ENCODE measurements at regions not wholly inside any gene's neighbourhood (a gene's known extent, or its start where the extent isn't known, plus 50 kb on each side); places are given as distances from the start of the nearest gene placed in this dataset.

DNA sequence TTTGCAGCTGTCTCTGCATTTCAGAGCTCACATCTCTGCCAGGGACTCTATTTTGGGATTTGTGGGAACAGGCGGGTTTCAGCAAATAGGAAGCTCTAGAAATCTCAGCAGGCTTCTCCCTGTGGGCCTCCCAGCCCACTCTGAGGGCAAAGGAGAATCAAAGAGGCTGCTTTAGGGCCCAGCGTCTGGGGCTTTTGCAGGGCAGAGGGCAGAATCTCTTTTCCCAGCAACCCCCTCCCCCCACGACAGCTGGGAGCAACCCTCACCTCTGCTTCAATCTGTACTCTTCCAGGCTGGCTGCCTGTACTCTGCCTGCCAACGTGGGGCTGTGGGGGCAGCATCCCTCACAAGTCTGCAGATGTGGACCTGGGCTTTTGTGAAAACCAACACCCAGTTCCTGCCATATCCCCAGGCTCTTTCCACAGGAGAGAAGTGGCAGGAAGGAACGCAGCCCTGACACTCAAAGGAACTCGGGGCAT lies 529.6 kb upstream of the TBX3 start:
- ChIA-PET RAD21 (ENCODE audit: low non-redundant PET in 1 of 2, low total read pairs in 2 of 2, uncharacterized antibody in 2 of 2, unreplicated experiment in 2 of 2) (no interaction called here), CTCF (no interaction called here), POLR2A (no interaction called here)
- Histone ChIP-seq H3K4me2 (ENCODE audit: low read length) (no peak overlapping the region), H3K4me1 (ENCODE audit: control insufficient read depth in 1 of 2, insufficient read depth in 2 of 2, low read length in 2 of 2) (no peaks in the 10 kb centered on the region), H3K9ac (ENCODE audit: low read length) (no peak overlapping the region), H2AFZ (ENCODE audit: low read depth, low read length, poor library complexity, severe bottlenecking) (no peak overlapping the region), H3K9me2 (ENCODE audit: insufficient read depth) (no peaks in the 10 kb centered on the region), H3K9me3 (ENCODE audit: control insufficient read depth in 1 of 2, insufficient read depth in 1 of 2, low read depth in 1 of 2, low read length in 2 of 2) (no peaks in the 10 kb centered on the region), H3K27me3 (ENCODE audit: insufficient read depth, low read length) (no peaks in the 10 kb centered on the region), H3K36me3 (ENCODE audit: control insufficient read depth in 1 of 2, insufficient read depth in 2 of 2, low read length in 2 of 2) (no peaks in the 10 kb centered on the region), H4K20me1 (ENCODE audit: insufficient read depth) (no peaks in the 10 kb centered on the region), H3K79me2 (ENCODE audit: insufficient read depth, low read length) (no peaks in the 10 kb centered on the region), H3K27ac (ENCODE audit: low read depth, low read length) (no peak overlapping the region), H3K4me3 (replicated peaks in 1 of 2; ENCODE audit: low read depth in 1 of 2, low read length in 2 of 2) (no peak overlapping the region)
- intact Hi-C loops (cut with micrococcal nuclease) = no loop called here
- ATAC-seq = no peak
- no TSS peak for BruUV-seq (replicated peaks)
- DNase-seq (ENCODE audit: low read depth, low spot score) = no peak
- TF ChIP-seq TCF7L2 (IDR thresholded peaks at IDR 0.05; ENCODE audit: borderline replicate concordance, extremely low read depth, insufficient read depth, insufficient read length) (no peak), FOSL1 (IDR thresholded peaks at IDR 0.05; ENCODE audit: low read depth) (no peak), POLR2A (IDR thresholded peaks at IDR 0.05; ENCODE audit: borderline replicate concordance, extremely low read depth, insufficient read depth, insufficient read length) (no peak), ZFX (IDR thresholded peaks at IDR 0.05) (no peak), EZH2phosphoT487 (IDR thresholded peaks at IDR 0.05; ENCODE audit: borderline replicate concordance) (no peak), SIN3A (IDR thresholded peaks at IDR 0.05; ENCODE audit: low read depth) (no peak), EZH2 (IDR thresholded peaks at IDR 0.05) (no peak), ZNF274 (IDR thresholded peaks at IDR 0.05; ENCODE audit: low read depth, low read length) (no peak), SP1 (IDR thresholded peaks at IDR 0.05; ENCODE audit: low read depth) (no peak), POLR2AphosphoS5 (IDR thresholded peaks at IDR 0.05; ENCODE audit: low read depth, low read length) (no peak), ELF1 (IDR thresholded peaks at IDR 0.05; ENCODE audit: borderline replicate concordance, low read depth) (no peak), EGR1 (IDR thresholded peaks at IDR 0.05; ENCODE audit: low read depth) (no peak), RAD21 (IDR thresholded peaks at IDR 0.05; ENCODE audit: low read depth) (no peak), SRF (IDR thresholded peaks at IDR 0.05; ENCODE audit: low read depth) (no peak)
- TF ChIP-seq, protein P1, sequence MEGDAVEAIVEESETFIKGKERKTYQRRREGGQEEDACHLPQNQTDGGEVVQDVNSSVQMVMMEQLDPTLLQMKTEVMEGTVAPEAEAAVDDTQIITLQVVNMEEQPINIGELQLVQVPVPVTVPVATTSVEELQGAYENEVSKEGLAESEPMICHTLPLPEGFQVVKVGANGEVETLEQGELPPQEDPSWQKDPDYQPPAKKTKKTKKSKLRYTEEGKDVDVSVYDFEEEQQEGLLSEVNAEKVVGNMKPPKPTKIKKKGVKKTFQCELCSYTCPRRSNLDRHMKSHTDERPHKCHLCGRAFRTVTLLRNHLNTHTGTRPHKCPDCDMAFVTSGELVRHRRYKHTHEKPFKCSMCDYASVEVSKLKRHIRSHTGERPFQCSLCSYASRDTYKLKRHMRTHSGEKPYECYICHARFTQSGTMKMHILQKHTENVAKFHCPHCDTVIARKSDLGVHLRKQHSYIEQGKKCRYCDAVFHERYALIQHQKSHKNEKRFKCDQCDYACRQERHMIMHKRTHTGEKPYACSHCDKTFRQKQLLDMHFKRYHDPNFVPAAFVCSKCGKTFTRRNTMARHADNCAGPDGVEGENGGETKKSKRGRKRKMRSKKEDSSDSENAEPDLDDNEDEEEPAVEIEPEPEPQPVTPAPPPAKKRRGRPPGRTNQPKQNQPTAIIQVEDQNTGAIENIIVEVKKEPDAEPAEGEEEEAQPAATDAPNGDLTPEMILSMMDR (IDR thresholded peaks at IDR 0.05 in 2 of 3, conservative IDR thresholded peaks at IDR 0.05 in 1 of 3; ENCODE audit: borderline replicate concordance in 1 of 3, insufficient read depth in 1 of 3, low read depth in 2 of 3, low read length in 2 of 3) = no peak
- TF ChIP-seq, protein P2, sequence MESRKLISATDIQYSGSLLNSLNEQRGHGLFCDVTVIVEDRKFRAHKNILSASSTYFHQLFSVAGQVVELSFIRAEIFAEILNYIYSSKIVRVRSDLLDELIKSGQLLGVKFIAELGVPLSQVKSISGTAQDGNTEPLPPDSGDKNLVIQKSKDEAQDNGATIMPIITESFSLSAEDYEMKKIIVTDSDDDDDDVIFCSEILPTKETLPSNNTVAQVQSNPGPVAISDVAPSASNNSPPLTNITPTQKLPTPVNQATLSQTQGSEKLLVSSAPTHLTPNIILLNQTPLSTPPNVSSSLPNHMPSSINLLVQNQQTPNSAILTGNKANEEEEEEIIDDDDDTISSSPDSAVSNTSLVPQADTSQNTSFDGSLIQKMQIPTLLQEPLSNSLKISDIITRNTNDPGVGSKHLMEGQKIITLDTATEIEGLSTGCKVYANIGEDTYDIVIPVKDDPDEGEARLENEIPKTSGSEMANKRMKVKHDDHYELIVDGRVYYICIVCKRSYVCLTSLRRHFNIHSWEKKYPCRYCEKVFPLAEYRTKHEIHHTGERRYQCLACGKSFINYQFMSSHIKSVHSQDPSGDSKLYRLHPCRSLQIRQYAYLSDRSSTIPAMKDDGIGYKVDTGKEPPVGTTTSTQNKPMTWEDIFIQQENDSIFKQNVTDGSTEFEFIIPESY (IDR thresholded peaks at IDR 0.05; ENCODE audit: extremely low read depth, insufficient replicate concordance, low read length) = no peak
- TF ChIP-seq, protein P3, sequence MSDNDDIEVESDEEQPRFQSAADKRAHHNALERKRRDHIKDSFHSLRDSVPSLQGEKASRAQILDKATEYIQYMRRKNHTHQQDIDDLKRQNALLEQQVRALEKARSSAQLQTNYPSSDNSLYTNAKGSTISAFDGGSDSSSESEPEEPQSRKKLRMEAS (IDR thresholded peaks at IDR 0.05) = no peak
- TF ChIP-seq, protein P4, sequence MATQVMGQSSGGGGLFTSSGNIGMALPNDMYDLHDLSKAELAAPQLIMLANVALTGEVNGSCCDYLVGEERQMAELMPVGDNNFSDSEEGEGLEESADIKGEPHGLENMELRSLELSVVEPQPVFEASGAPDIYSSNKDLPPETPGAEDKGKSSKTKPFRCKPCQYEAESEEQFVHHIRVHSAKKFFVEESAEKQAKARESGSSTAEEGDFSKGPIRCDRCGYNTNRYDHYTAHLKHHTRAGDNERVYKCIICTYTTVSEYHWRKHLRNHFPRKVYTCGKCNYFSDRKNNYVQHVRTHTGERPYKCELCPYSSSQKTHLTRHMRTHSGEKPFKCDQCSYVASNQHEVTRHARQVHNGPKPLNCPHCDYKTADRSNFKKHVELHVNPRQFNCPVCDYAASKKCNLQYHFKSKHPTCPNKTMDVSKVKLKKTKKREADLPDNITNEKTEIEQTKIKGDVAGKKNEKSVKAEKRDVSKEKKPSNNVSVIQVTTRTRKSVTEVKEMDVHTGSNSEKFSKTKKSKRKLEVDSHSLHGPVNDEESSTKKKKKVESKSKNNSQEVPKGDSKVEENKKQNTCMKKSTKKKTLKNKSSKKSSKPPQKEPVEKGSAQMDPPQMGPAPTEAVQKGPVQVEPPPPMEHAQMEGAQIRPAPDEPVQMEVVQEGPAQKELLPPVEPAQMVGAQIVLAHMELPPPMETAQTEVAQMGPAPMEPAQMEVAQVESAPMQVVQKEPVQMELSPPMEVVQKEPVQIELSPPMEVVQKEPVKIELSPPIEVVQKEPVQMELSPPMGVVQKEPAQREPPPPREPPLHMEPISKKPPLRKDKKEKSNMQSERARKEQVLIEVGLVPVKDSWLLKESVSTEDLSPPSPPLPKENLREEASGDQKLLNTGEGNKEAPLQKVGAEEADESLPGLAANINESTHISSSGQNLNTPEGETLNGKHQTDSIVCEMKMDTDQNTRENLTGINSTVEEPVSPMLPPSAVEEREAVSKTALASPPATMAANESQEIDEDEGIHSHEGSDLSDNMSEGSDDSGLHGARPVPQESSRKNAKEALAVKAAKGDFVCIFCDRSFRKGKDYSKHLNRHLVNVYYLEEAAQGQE (IDR thresholded peaks at IDR 0.05; ENCODE audit: low read depth) = no peak

Measured in HCT116 (cell line).